Upper lobe of left lung (tissue), 6 donors: ENCODE measurements at regions not wholly inside any gene's neighbourhood (a gene's known extent, or its start where the extent isn't known, plus 50 kb on each side); places are given as distances from the start of the nearest gene placed in this dataset.

ENCODE experiments used
- ATAC-seq, 2 donors: fragments of 200-7000 bp; cut with Tn5 transposase; one replicate each; pipeline ENCODE4 v1.9.1; 2022; ENCODE audit warnings: mild to moderate bottlenecking in 2 of 2, moderate library complexity in 2 of 2; ENCODE audit not compliant: low FRiP score in 2 of 2
- DNase-seq, 2 donors: peaks; one replicate each; pipeline ENCODE4 v3.0.0-alpha.2; 2019 to 2020
- H3K27ac ChIP-seq, 4 donors: fragments of 200-600 bp; sonication (generic); one replicate each; pipeline ENCODE4 v1.5.1; 2016 to 2019
- H3K27me3 ChIP-seq, 4 donors: fragments of 200-600 bp; sonication (generic); one replicate each; pipeline ENCODE4 v1.5.1; 2017 to 2019
- H3K36me3 ChIP-seq, 4 donors: fragments of 200-600 bp; sonication (generic); one replicate each; pipeline ENCODE4 v1.5.1; 2016 to 2019
- H3K4me1 ChIP-seq, 4 donors: fragments of 200-600 bp; sonication (generic); one replicate each; pipeline ENCODE4 v1.5.1; 2018 to 2019
- H3K4me3 ChIP-seq, 4 donors: fragments of 200-600 bp; sonication (generic); one replicate each; pipeline ENCODE4 v1.5.1; 2017 to 2019; ENCODE audit warnings: mild to moderate bottlenecking in 2 of 4, moderate library complexity in 1 of 4
- H3K9me3 ChIP-seq, 4 donors: fragments of 200-600 bp; sonication (generic); one replicate each; pipeline ENCODE4 v1.5.1; 2018 to 2019
- CTCF ChIP-seq, 6 experiments: fragments of 450-650 bp in 4 of 6; fragments of 200-600 bp in 2 of 6; sonication (generic) in 2 of 6; IDR thresholded peaks; one replicate each; pipeline ENCODE4 v1.5.1; 2016 to 2019; ENCODE audit warnings: antibody characterized with exemption in 6 of 6
- EP300 ChIP-seq, 4 donors: sonication (generic); formaldehyde crosslinking; IDR thresholded peaks; one replicate each; pipeline ENCODE4 v1.5.1; 2017; ENCODE audit warnings: antibody characterized with exemption in 4 of 4, control low read depth in 2 of 4
- POLR2A ChIP-seq, 4 donors: fragments of 450-650 bp; IDR thresholded peaks; one replicate each; pipeline ENCODE4 v1.5.1; 2016 to 2017; ENCODE audit warnings: antibody characterized with exemption in 4 of 4, mild to moderate bottlenecking in 2 of 4
- POLR2AphosphoS5 ChIP-seq, 2 donors: sonication (generic); formaldehyde crosslinking; IDR thresholded peaks; one replicate each; pipeline ENCODE4 v1.5.1; 2017; ENCODE audit warnings: antibody characterized with exemption in 2 of 2
- WGBS, 2 donors: methylation state at CpG; one replicate each; pipeline ENCODE4 v1.1.5; 2017 to 2018; 5-methylcytosine and 5-hydroxymethylcytosine counted together
- donor health status: DM: no; HTN: no; CAD: no; lungs with moderate emphysema.
- donor health status: DM: no; HTN: yes; CAD: no; lungs with severe emphysema.

GRCh38 chr20:9911519-9911918 is 72.6 kb upstream of the PAK5 start:
- TF ChIP-seq EP300 (IDR thresholded peaks at IDR 0.05), result peak in 3 of 4 donors; percentile 11 to 92 (median 42)
- no peak for TF ChIP-seq POLR2A (IDR thresholded peaks at IDR 0.05)
- Histone ChIP-seq H3K4me3 (no peak overlapping the region), H3K36me3 (no peaks in the 10 kb centered on the region), H3K27ac (no peak overlapping the region), H3K27me3 (no peaks in the 10 kb centered on the region), H3K4me1 (no peaks in the 10 kb centered on the region), H3K9me3 (no peaks in the 10 kb centered on the region)
- ATAC-seq (no peak), DNase-seq (peak in 1 of 2 donors; percentile 29)
- 52% methylated on average over 3 of the region's 3 CpGs for WGBS, 2 donors

GRCh38 chr20:9909167-9909566 is 70.3 kb upstream of the PAK5 start:
- ATAC-seq (no peak), DNase-seq (no peak)
- no peaks in the 10 kb centered on the region for H3K4me1 ChIP-seq
- H3K27me3 ChIP-seq, result no peaks in the 10 kb centered on the region
- H3K27ac ChIP-seq, result no peak overlapping the region
- H3K36me3 ChIP-seq, result no peaks in the 10 kb centered on the region
- no peak overlapping the region for H3K4me3 ChIP-seq
- no peaks in the 10 kb centered on the region for H3K9me3 ChIP-seq
- TF ChIP-seq CTCF (IDR thresholded peaks at IDR 0.05) (no peak), EP300 (IDR thresholded peaks at IDR 0.05) (no peak), POLR2A (IDR thresholded peaks at IDR 0.05) (no peak), POLR2AphosphoS5 (IDR thresholded peaks at IDR 0.05) (no peak)

GRCh38 chr20:9903048-9903655 is 64.3 kb upstream of the PAK5 start:
- Histone ChIP-seq H3K4me1 (no peaks in the 10 kb centered on the region), H3K9me3 (no peaks in the 10 kb centered on the region), H3K27me3 (no peaks in the 10 kb centered on the region), H3K27ac (no peak overlapping the region), H3K36me3 (no peaks in the 10 kb centered on the region), H3K4me3 (no peak overlapping the region)
- no peak for DNase-seq
- WGBS, 2 donors, result 9 to 21% methylated on average over 1 of the region's 1 CpG
- no peak for ATAC-seq
- TF ChIP-seq CTCF (IDR thresholded peaks at IDR 0.05), result no peak
- TF ChIP-seq POLR2A (IDR thresholded peaks at IDR 0.05), result no peak
- TF ChIP-seq EP300 (IDR thresholded peaks at IDR 0.05), result no peak
- TF ChIP-seq POLR2AphosphoS5 (IDR thresholded peaks at IDR 0.05), result no peak

GRCh38 chr20:9889270-9889981 is 50.5 kb upstream of the PAK5 start:
- no peak overlapping the region for H3K27ac ChIP-seq
- H3K4me1 ChIP-seq, result no peaks in the 10 kb centered on the region
- DNase-seq (no peak), ATAC-seq (no peak)
- H3K36me3 ChIP-seq, result no peaks in the 10 kb centered on the region
- no peak overlapping the region for H3K4me3 ChIP-seq
- 80 to 85% methylated on average over 6 of the region's 6 CpGs for WGBS, 2 donors
- TF ChIP-seq CTCF (IDR thresholded peaks at IDR 0.05), result no peak
- no peak for TF ChIP-seq EP300 (IDR thresholded peaks at IDR 0.05)
- no peak for TF ChIP-seq POLR2AphosphoS5 (IDR thresholded peaks at IDR 0.05)
- TF ChIP-seq POLR2A (IDR thresholded peaks at IDR 0.05), result no peak
- H3K9me3 ChIP-seq, result no peaks in the 10 kb centered on the region
- H3K27me3 ChIP-seq, result no peaks in the 10 kb centered on the region
